IMR-90 (cell line): ENCODE measurements at regions not wholly inside any gene's neighbourhood (a gene's known extent, or its start where the extent isn't known, plus 50 kb on each side); places are given as distances from the start of the nearest gene placed in this dataset.
A peak's percentile ranks its signal among the peaks of the same experiment; 100 is the strongest.

ENCODE experiments used
- ATAC-seq: fragments of 200-7000 bp; cut with Tn5 transposase; 2 replicates; pipeline ENCODE4 v1.9.1; 2020; ENCODE audit warnings: low read depth, mild to moderate bottlenecking, moderate library complexity
- BruUV-seq: library from RNA; stranded (reverse); fragments of 400-500 nt; replicated peaks from 2 replicates; lab custom pipeline; 2021; lab: Mats Ljungman, UMichigan
- CTCF ChIA-PET: fragments of 300-600 bp; formaldehyde crosslinking; extraction: SDS; loops from one replicate; lab custom pipeline; 2021; ENCODE audit warnings: antibody characterized with exemption; lab: Yijun Ruan, JAX
- POLR2A ChIA-PET: fragments of 300-600 bp; sonication (Branson Sonifier 250); formaldehyde crosslinking; loops from one replicate; lab custom pipeline; 2022; ENCODE audit warnings: antibody characterized with exemption; ENCODE audit not compliant: unreplicated experiment; lab: Charles Lee
- DNase-seq: peaks from one replicate; pipeline ENCODE4 v3.0.0; 2013
- H2AFZ ChIP-seq: replicated peaks from 2 replicates; pipeline ENCODE3; 2013; ENCODE audit warnings: low read length, mild to moderate bottlenecking; ENCODE audit not compliant: poor library complexity
- H2AK5ac ChIP-seq: 2 replicates; pipeline ENCODE4 v1.6.1; 2013; ENCODE audit warnings: low read depth, low read length, inconsistent platforms
- H2AK9ac ChIP-seq: replicated peaks from 2 replicates; pipeline ENCODE3; 2013; ENCODE audit warnings: mild to moderate bottlenecking, low read depth, low read length, moderate library complexity; ENCODE audit not compliant: poor library complexity
- H2BK120ac ChIP-seq: 2 replicates; pipeline ENCODE4 v1.6.1; 2013; ENCODE audit warnings: low read depth, low read length, inconsistent platforms
- H2BK15ac ChIP-seq: 3 replicates; pipeline ENCODE4 v1.6.1; 2013; ENCODE audit warnings: low read depth, low read length, inconsistent platforms
- H2BK20ac ChIP-seq: 2 replicates; pipeline ENCODE4 v1.6.1; 2013; ENCODE audit warnings: low read depth, mild to moderate bottlenecking, inconsistent platforms, low read length, moderate library complexity
- H2BK5ac ChIP-seq: 2 replicates; pipeline ENCODE4 v1.6.1; 2013; ENCODE audit warnings: mild to moderate bottlenecking, low read depth, low read length, inconsistent platforms; ENCODE audit not compliant: poor library complexity, severe bottlenecking
- H3K14ac ChIP-seq: replicated peaks from 2 replicates; pipeline ENCODE4 v1.6.1; 2013; ENCODE audit warnings: low read depth, low read length, inconsistent platforms
- H3K18ac ChIP-seq: 2 replicates; pipeline ENCODE4 v1.6.1; 2013; ENCODE audit warnings: low read depth, low read length, control low read depth
- H3K23ac ChIP-seq: 2 replicates; pipeline ENCODE4 v1.6.1; 2013; ENCODE audit warnings: low read depth, low read length, inconsistent platforms
- H3K27ac ChIP-seq: 2 replicates; pipeline ENCODE4 v1.5.1; 2013; ENCODE audit warnings: mild to moderate bottlenecking, control low read depth, low read length; ENCODE audit not compliant: insufficient read depth
- H3K27me3 ChIP-seq: 2 replicates; pipeline ENCODE4 v1.6.1; 2013; ENCODE audit warnings: low read length; ENCODE audit not compliant: control insufficient read depth, insufficient read depth
- H3K36me3 ChIP-seq: 2 replicates; pipeline ENCODE4 v1.6.1; 2013; ENCODE audit warnings: low read length, mixed read lengths; ENCODE audit not compliant: control insufficient read depth, insufficient read depth
- H3K4ac ChIP-seq: 2 replicates; pipeline ENCODE4 v1.6.1; 2013; ENCODE audit warnings: low read depth, low read length, inconsistent platforms
- H3K4me1 ChIP-seq: 2 replicates; pipeline ENCODE4 v1.6.1; 2013; ENCODE audit warnings: low read length, mixed read lengths; ENCODE audit not compliant: control insufficient read depth, insufficient read depth
- H3K4me2 ChIP-seq: 2 replicates; pipeline ENCODE4 v1.6.1; 2013; ENCODE audit warnings: low read depth, mild to moderate bottlenecking, control low read depth, low read length, moderate library complexity
- H3K4me3 ChIP-seq: 2 replicates; pipeline ENCODE4 v1.5.1; 2013; ENCODE audit warnings: low read depth, mild to moderate bottlenecking, control low read depth, low read length, moderate library complexity; ENCODE audit not compliant: insufficient read depth
- H3K56ac ChIP-seq: 2 replicates; pipeline ENCODE4 v1.6.1; 2013; ENCODE audit warnings: low read length, inconsistent platforms; ENCODE audit not compliant: insufficient read depth; ENCODE audit errors: extremely low read depth
- H3K79me1 ChIP-seq, 2 experiments: 2 replicates each; pipeline ENCODE4 v1.6.1; 2013; ENCODE audit warnings: low read length in 2 of 2, inconsistent platforms in 1 of 2, low read depth in 1 of 2
- H3K9ac ChIP-seq: 2 replicates; pipeline ENCODE4 v1.6.1; 2013; ENCODE audit warnings: low read depth, low read length, control low read depth
- H3K9me1 ChIP-seq: 2 replicates; pipeline ENCODE4 v1.6.1; 2013; ENCODE audit warnings: low read length, inconsistent platforms; ENCODE audit not compliant: insufficient read depth
- H3K9me3 ChIP-seq: 2 replicates; pipeline ENCODE4 v1.6.1; 2013; ENCODE audit warnings: low read length; ENCODE audit not compliant: control insufficient read depth, insufficient read depth
- H4K20me1 ChIP-seq: 2 replicates; pipeline ENCODE4 v1.6.1; 2013; ENCODE audit warnings: low read length, inconsistent platforms; ENCODE audit not compliant: insufficient read depth
- H4K5ac ChIP-seq: 2 replicates; pipeline ENCODE4 v1.6.1; 2013; ENCODE audit warnings: mild to moderate bottlenecking, low read depth, low read length, control low read depth
- H4K8ac ChIP-seq, 2 experiments: 2 replicates each; pipeline ENCODE4 v1.6.1; 2013; ENCODE audit warnings: low read depth in 2 of 2, low read length in 2 of 2, control low read depth in 1 of 2, inconsistent platforms in 1 of 2
- H4K91ac ChIP-seq: 2 replicates; pipeline ENCODE4 v1.6.1; 2013; ENCODE audit warnings: low read depth, low read length, inconsistent platforms; ENCODE audit not compliant: insufficient read depth
- BHLHE40 ChIP-seq: fragments of 150-350 bp; IDR thresholded peaks from 2 replicates; pipeline ENCODE4 v1.6.1; 2016; ENCODE audit warnings: mild to moderate bottlenecking, low read depth, low read length
- CTCF ChIP-seq: conservative IDR thresholded peaks from 2 replicates; pipeline ENCODE4 v1.5.1; 2012; ENCODE audit warnings: mild to moderate bottlenecking, low read depth, low read length, improper control_type of control experiment
- ELK1 ChIP-seq: fragments of 150-350 bp; IDR thresholded peaks from 2 replicates; pipeline ENCODE4 v1.6.1; 2016; ENCODE audit warnings: low read depth, mild to moderate bottlenecking, low read length, moderate library complexity, borderline replicate concordance
- FOS ChIP-seq: fragments of 150-350 bp; IDR thresholded peaks from 2 replicates; pipeline ENCODE4 v1.6.1; 2016; ENCODE audit warnings: low read depth, low read length
- MAFK ChIP-seq: IDR thresholded peaks from 2 replicates; pipeline ENCODE4 v1.6.1; 2012; ENCODE audit warnings: low read depth, low read length, improper control_type of control experiment
- MXI1 ChIP-seq: IDR thresholded peaks from 2 replicates; pipeline ENCODE4 v1.6.1; 2012; ENCODE audit warnings: low read depth, mild to moderate bottlenecking, low read length, moderate library complexity, borderline replicate concordance
- NFE2L2 ChIP-seq: fragments of 150-350 bp; IDR thresholded peaks from 2 replicates; pipeline ENCODE4 v1.6.1; 2016; ENCODE audit warnings: low read depth, mild to moderate bottlenecking, low read length
- POLR2A ChIP-seq: IDR thresholded peaks from 2 replicates; pipeline ENCODE4 v1.6.1; 2012; ENCODE audit warnings: mild to moderate bottlenecking, low read depth, low read length
- RAD21 ChIP-seq: IDR thresholded peaks from 2 replicates; pipeline ENCODE4 v1.6.1; 2012; ENCODE audit warnings: low read length, improper control_type of control experiment
- RCOR1 ChIP-seq: IDR thresholded peaks from 2 replicates; pipeline ENCODE4 v1.6.1; 2012; ENCODE audit warnings: mild to moderate bottlenecking, low read length, improper control_type of control experiment; ENCODE audit not compliant: insufficient replicate concordance
- SMC3 ChIP-seq: fragments of 150-350 bp; IDR thresholded peaks from 2 replicates; pipeline ENCODE4 v1.6.1; 2016; ENCODE audit warnings: low read depth, mild to moderate bottlenecking, antibody characterized with exemption, low read length, moderate library complexity
- USF2 ChIP-seq: fragments of 150-350 bp; IDR thresholded peaks from 2 replicates; pipeline ENCODE4 v1.6.1; 2017; ENCODE audit warnings: mild to moderate bottlenecking, antibody characterized with exemption, low read length, low read depth
- WGBS, 2 experiments: methylation state at CpG; one replicate each; pipeline versions ENCODE4 v1.1.5 to v1.1.7; 2013; ENCODE audit warnings: missing lambda C conversion rate in 2 of 2; ENCODE audit not compliant: insufficient read length in 1 of 2; ENCODE audit errors: extremely low coverage in 2 of 2; 5-methylcytosine and 5-hydroxymethylcytosine counted together
- dilution Hi-C: fragments of 300-500 bp; cut with HindIII; formaldehyde crosslinking; loops from one replicate; pipeline ENCODE4 v1.14.3; 2018; ENCODE audit warnings: low sequenced_read_pairs; ENCODE audit not compliant: unreplicated experiment
- in situ Hi-C: fragments of 300-500 bp; cut with MboI; formaldehyde crosslinking; loops from 3 replicates; pipeline ENCODE4 v1.14.3; 2019; ENCODE audit warnings: low sequenced_read_pairs, inconsistent platforms, mixed read lengths
- intact Hi-C: fragments of 100-400 bp; cut with micrococcal nuclease; formaldehyde crosslinking; loops from 2 replicates; pipeline ENCODE4 v1.10.0; 2022

- Histone ChIP-seq H4K20me1 (no peaks in the 10 kb centered on the region), H3K9me1 (no peaks in the 10 kb centered on the region), H3K79me1 (no peaks in the 10 kb centered on the region), H3K27ac (no peak overlapping the region), H3K9me3 (no peaks in the 10 kb centered on the region), H4K5ac (no peak overlapping the region), H4K91ac (no peak overlapping the region), H3K4me1 (no peaks in the 10 kb centered on the region), H3K9ac (no peak overlapping the region), H3K4me2 (no peak overlapping the region), H3K4ac (no peak overlapping the region), H3K18ac (no peak overlapping the region), H3K27me3 (no peaks in the 10 kb centered on the region; the same call in 1 of the 2 replicates), H2BK20ac (no peak overlapping the region), H2AK9ac (no peak overlapping the region), H2AK5ac (no peak overlapping the region), H3K36me3 (no peaks in the 10 kb centered on the region), H3K23ac (no peak overlapping the region), H4K8ac (no peak overlapping the region), H2BK120ac (no peak overlapping the region), H3K14ac (no peak overlapping the region), H2BK15ac (no peak overlapping the region), H2AFZ (no peak overlapping the region), H2BK5ac (no peak overlapping the region), H3K4me3 (no peak overlapping the region), H3K56ac (no peak overlapping the region)
- intact Hi-C loops: loop anchor here (1.0 to 5.0 kb wide), 2 partner anchors 227 to 484 kb away; no protein-coding TSS in a partner anchor
- CTCF ChIA-PET: no interaction called here
- ATAC-seq: peak; percentile 57; the same call in 1 of the 2 replicates
- no peak for TF ChIP-seq RCOR1
- TF ChIP-seq MAFK: no peak
- peak; percentile 48 for TF ChIP-seq SMC3
- TF ChIP-seq RAD21: peak; percentile 44
- TF ChIP-seq POLR2A: no peak
- TF ChIP-seq USF2: no peak
- TF ChIP-seq MXI1: no peak
- no peak for TF ChIP-seq BHLHE40
- no peak for TF ChIP-seq NFE2L2
- no peak for TF ChIP-seq ELK1
- no peak for TF ChIP-seq FOS
- TF ChIP-seq CTCF: peak; percentile 39
- WGBS, 2 experiments: 30% methylated on average over 7 of the region's 17 CpGs; no CpG with 5 or more reads in 1 of the 2 experiments
- POLR2A ChIA-PET: no interaction called here
- dilution Hi-C loops: no loop called here
- in situ Hi-C loops: no loop called here
- peak; percentile 4 for DNase-seq
- no TSS peak for BruUV-seq
Measured at GRCh38 chr1:38608202-38608864, 251.2 kb downstream of the RRAGC start.
